ENCODE measurements at regions not wholly inside any gene's neighbourhood (a gene's known extent, or its start where the extent isn't known, plus 50 kb on each side); places are given as distances from the start of the nearest gene placed in this dataset.

DNA sequence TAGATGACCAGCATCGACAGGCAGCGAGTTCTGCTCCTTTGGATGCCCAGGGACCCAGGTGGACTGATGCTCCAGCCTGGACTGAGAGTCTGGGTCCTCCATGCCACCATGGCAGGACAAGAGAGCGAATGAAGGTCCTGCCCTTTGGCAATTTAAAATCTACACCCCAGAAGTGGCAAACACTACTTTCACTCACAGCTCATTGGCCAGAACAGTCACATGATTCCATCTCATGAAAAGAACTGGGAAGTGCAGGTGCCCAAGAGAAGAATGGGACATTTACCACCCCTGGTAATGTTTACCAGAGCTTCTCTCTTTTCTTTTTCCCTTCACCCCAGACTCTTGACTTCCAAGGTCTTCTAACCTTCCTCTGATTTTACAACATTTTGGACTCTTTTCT is 87.8 kb upstream of the SLCO3A1 start:
- no peak for DNase-seq

DNA sequence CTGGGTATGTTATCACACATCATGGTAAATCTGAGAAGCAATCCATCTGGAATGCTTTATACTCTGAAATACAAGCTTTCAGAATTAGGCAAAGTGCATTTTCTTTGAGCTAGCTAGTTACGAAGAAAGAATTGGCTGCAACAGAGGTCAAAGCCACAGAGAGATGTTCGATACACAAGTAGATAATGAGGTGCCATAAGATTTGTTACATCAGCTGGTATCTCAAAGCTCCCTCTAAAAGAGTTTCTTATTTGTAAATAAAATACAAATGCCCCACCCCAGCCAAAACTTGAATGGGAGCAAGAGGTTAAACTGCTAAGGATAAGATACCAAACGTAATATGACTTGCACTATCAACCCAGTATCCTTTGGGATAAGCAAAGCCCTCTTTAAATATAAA is 84.0 kb upstream of the SLCO3A1 start:
- DNase-seq, result no peak

DNA sequence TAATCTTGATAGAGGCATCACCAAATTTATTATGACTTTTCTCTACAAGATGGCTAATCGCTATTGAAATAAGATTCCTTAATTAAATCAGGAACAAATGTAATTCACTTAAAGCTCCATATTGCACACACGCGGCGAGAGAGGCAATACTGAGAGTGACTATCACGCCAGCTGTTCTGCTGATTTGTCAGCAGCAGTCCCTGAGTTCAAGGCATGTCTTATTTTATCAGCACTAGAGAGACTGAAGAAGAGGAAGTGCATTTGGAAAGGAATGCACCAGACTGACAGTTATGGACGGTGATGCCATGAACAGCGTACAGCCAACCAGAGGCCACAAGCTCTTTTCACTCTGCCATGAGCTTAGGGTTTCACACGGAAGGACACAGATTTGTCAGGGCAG is 83.6 kb upstream of the SLCO3A1 start:
- DNase-seq, result no peak

DNA sequence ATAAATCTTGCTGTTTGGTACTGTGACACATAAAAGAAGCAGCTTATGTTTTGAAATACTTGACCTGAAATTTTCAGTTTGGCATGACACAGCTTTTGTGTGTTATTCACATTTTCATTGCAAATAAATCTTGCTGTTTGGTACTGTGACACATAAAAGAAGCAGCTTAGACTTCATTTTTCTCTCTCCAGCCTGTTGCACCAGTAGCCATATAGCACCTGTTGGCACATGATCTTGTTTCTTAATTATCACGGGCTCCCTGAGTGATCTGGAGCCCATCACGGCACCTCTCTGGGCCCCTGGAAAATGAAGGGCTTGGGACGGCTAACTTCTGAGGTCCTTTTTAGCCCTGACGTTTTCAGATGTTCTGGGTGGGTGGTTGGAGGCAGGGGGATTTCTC is 77.4 kb upstream of the SLCO3A1 start:
- DNase-seq, result no peak

DNA sequence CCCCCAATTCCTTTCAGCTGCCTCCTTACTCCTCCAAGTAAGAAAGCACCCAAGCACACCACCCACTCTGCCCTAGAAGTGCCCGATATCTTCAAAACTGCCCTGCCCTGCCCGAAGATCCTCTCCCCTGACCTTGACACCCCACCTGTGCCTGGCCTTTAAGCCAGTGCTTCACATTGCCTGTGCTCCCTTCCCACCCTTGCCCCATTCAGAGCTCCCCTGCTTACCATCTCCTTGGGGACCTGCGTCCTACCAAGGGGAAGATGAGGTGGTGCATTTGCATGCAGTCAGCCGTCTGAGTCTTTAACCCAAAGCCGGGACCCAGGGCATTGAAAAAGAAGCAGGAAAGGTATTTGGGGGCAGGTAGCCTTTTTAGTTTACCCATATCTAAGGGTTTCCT is 73.5 kb upstream of the SLCO3A1 start:
- DNase-seq, result no peak

DNA sequence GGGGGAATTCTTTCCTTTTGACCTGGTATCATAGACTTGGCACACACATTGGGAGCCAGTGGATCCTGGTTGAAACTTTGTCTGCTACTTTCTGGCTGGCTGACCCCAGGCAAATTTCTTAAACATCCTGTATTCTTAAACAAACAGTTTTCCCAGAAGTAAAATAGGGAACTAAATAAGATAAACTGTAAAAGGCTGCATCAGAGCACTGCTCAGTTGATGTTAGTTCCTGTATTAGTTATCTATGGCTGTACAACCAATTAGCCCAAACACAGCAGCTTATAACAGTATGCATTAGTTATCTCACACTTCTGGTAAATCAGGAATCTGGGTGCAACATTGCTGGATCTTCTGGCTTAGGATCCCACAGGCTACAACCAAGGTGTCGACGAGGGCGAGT is 73.1 kb upstream of the SLCO3A1 start:
- no peak for DNase-seq

DNA sequence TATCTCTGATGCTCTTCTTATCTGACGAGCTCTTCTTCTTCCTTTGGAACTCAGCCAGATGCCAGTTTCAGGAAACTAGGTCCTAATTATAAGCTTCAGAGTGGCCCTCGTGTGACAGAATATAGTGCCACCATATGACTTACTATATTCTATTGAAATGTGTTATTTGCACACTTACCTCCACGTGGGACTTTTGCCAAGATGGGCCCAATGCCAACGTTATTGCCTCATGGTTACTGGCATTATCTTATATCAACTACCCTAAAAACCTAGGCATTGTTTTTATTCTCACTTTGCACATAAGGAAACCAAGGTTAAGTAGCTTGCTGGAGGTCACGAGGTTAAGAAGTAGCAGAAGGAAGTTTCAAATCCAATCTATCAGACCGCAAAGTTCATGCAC is 71.3 kb upstream of the SLCO3A1 start:
- DNase-seq, result no peak

DNA sequence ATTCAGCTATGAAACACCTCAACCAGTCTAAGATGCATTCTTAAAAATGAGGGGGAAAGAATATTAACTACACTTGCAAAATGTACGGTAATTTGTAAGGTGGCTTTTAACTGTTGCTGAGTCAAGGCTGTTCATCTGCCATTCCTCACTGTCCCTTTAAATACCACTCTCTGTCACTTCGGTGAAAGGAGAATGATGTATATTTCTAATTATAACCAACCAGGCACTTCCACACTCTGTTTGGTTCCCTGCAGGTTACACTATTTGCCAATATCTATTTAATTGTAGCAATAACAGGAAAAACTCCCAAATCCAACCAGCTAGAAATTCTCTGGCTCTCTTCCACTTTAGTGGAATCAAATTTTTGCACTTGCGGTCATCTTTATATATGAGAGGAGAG is 70.5 kb upstream of the SLCO3A1 start:
- DNase-seq, result no peak

DNA sequence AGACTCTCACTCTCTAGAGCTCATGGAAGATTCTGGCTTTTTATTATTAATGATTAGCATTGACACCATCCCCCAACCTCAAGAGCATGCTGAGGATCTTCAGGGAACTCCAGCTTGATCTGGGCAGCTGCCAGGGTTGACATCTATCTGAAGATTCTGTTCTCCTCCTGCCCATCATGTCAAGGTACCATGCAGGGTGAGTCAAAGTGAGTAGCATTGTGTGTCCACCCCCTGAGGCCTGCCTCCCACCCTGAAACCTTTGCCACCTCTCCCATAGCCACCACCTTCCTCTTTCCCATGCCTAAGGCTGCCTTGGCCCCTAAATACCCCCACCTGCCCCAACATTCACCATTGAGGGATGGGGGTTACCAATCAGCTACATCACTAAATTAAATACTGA is 70.1 kb upstream of the SLCO3A1 start:
- no peak for DNase-seq

DNA sequence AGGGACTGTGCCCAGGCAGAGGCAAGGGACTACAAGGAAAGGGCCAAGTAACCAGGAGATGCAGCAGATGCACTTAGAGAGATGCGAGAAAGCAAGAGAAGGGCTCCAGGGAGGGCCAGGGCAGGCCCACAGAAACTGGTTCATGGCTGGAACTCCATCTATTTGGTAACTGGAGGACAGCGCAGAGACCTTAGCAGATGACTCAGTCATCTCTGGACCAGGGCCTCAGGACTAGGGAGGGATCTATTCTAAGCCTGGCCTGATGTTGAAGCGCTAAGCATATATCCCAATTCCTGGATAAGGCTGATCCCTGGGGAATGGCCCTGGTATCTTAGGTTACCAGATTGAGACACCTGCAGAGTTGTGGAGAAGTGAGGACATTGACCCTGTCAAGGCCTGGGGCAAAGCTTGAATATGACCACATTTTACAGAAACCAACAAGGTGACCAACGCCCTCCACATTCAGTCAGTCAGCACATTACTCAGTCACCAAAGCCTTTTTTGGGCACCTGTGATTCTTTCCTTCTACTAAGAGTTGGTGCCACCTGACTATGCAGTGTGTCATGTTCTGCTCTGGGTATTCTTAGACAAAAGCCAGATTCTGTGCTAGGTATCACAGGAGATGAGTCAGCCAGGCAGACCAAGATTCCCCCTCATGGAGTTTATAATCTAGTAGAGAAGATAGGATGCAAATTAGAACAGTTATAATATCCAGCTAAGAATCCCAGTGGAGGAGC is 68.4 kb upstream of the SLCO3A1 start:
- no peak for DNase-seq

DNA sequence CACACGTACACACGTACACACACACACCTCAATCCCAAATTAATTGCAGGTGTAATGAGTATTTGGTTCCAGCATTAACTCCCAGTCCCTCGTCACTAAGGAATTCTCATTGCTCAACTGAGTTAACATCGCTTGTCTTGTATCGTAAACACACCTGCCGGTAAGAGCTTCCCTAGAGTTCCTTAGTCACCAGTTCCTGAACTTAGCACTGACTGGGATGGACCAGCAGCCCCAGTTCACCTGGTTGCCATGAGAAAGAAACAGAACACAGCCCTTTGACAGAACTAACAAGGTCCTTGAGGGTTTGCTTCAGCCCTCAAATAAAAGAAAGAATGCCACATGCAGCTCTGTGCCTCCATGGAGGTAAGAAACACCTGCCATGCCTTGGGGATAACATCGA is 66.3 kb upstream of the SLCO3A1 start:
- no peak for DNase-seq

DNA sequence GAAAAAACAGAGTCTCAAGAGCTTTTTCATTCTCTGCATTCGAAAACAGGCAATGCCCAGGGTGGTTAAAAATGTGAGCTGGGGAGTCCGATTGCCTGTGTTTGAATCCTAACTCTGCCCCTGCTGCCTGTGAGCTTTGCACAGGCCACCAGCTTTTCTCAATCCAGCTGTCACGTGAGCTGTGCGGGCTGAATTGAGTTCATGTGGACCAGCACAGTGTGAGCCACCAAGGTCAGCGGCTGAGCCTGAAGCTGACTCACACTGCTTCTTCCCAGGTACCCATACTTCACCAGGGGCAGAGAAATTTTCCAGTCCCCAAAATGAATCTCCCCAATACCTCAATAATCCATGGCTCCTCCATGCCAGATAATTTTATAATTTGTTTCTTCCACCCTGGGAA is 64.4 kb upstream of the SLCO3A1 start:
- no peak for DNase-seq

DNA sequence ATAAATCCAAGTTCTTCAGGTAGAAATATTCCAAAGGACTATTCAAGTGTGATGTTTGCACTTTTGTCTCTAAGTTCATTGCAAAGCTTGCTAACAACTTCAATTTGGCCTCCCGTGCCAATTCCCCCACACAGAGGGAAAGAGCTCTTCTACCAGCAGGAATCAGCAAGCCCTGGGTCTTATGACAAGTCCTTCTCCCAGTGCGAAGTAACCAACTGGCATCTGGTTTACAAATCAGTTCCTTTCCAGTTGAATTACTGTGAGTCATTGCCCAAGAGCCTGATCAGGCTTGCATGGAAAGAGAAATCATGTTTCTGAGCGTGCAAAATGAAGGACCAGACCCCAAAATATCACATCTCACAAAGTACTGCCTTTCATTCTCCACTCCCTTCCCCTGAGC is 62.7 kb upstream of the SLCO3A1 start:
- DNase-seq, result no peak

DNA sequence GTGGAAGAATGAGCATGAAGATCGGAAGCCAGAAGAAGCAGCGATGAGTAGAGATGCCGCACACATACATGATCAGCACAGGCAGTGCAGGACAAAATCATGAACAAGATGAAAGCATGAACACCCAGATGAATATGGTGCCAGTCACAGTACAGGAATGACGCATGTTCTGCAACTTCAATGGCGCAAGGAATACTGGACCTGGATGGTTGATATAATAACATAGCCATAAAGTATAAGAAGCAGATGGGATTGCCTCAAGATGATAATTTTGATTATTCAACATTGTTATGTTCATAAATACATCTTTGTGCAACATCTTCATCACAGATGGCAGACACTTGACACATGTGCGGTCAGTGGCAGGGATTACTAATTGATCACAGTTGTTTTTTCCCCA is 59.7 kb upstream of the SLCO3A1 start:
- no peak for DNase-seq

DNA sequence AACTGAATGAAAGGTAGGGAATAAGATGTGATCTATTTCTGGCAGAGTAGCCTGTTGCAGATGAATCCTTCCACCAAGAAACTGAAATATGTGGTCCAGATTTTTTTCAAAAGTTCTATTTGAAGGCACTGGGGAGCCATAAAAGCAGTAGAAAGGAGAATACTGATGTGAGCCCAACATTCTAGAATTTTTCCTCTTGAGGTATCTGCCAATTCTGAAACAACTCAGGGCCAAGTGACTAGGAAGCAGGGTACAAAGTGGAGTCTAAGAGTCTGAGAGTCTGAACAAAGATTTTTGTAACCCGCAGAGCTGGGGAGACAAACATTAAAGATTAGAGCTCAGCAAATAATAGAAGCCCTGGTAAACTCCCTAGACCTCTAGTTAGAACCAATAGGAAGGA is 58.3 kb upstream of the SLCO3A1 start:
- no peak for DNase-seq

DNA sequence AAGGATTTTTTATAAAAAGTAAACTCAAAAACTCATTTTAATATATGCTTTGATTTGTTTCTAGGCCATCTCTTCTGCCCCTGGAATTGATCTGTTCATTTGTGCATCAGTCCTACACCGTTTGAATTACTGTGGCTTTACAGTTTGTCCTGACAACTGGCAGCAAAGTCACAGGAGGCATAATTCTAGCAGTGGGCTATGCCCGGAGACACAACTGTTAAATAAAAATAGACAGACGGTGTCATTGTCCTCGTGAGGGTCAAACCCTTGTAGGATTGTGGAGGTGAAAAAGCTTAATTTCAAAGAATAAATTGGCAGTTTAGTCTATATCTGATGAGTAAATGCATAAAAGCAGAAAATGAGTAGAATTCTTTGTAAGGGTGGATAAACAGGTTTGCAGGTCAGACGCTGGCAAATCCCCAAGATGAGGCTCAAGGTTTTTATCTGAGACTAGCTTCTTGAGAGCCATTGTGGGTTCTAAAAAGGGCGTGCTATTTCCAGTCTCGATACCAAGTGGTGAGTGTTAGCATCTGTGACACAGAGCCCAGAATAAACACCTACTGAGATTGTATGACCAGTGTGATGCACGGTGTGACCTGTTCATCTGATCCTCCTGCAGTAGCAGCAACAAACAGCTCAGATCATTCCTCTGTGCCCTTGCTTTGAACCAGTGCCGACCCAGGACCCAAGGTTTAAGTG is 51.5 kb upstream of the SLCO3A1 start:
- no peak for DNase-seq

DNA sequence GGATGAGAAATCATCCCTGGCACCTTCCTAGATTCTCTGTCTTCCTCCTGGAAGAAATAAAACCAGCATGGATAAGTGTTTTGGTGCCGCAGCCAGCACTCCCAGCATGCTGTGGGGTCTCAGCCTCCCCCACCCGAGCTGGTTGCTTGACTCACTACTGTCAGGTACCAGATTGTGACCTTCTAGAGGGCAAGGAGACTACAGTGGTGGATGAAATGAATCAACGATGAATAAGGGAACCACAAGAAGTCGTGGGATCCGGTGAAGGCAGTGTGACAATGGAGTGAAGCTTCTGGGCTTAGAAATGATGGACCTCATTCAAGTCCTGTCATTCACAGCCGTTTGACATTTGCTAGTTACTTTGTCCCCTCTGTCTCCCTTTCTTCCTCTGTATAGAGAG is 50.2 kb upstream of the SLCO3A1 start:
- DNase-seq, result no peak
